Keratinocyte (primary cell): ENCODE measurements at regions not wholly inside any gene's neighbourhood (a gene's known extent, or its start where the extent isn't known, plus 50 kb on each side); places are given as distances from the start of the nearest gene placed in this dataset.

Experiments used
- DNase-seq: peaks from one replicate; pipeline ENCODE4 v3.0.0-alpha.2; 2011; ENCODE audit warnings: low read depth, missing footprints, low spot score
- FAIRE-seq: peaks from 2 replicates; lab custom pipeline; 2011; peaks lifted over from hg19 to GRCh38; lab: Jason Lieb, UNC
- H2AFZ ChIP-seq: 2 replicates; pipeline ENCODE4 v1.6.0; 2012; ENCODE audit warnings: low read length, control low read depth, inconsistent platforms; ENCODE audit not compliant: control insufficient read depth
- H3K27ac ChIP-seq: 2 replicates; pipeline ENCODE4 v1.5.1; 2011; ENCODE audit warnings: low read length; ENCODE audit not compliant: control insufficient read depth, insufficient read depth
- H3K27me3 ChIP-seq: 3 replicates; pipeline ENCODE4 v1.6.0; 2011; ENCODE audit warnings: low read length; ENCODE audit not compliant: control insufficient read depth, insufficient read depth; ENCODE audit errors: extremely low read depth
- H3K36me3 ChIP-seq, 2 experiments: 2 replicates in 1 of 2; 3 replicates in 1 of 2; pipeline ENCODE4 v1.5.1; 2011; ENCODE audit warnings: low read length in 2 of 2, mild to moderate bottlenecking in 1 of 2; ENCODE audit not compliant: control insufficient read depth in 2 of 2, insufficient read depth in 2 of 2; ENCODE audit errors: extremely low read depth in 1 of 2
- H3K4me1 ChIP-seq: 3 replicates; pipeline ENCODE4 v1.5.1; 2011; ENCODE audit warnings: low read length; ENCODE audit not compliant: control insufficient read depth, insufficient read depth; ENCODE audit errors: extremely low read depth
- H3K4me2 ChIP-seq: 3 replicates; pipeline ENCODE4 v1.6.0; 2011; ENCODE audit warnings: low read depth, low read length; ENCODE audit not compliant: control insufficient read depth, insufficient read depth; ENCODE audit errors: extremely low read depth
- H3K4me3 ChIP-seq, 3 experiments: fragments of 200-600 bp in 1 of 3; sonication (generic) in 1 of 3; 2 replicates in 2 of 3; 3 replicates in 1 of 3; pipeline ENCODE4 v1.5.1; 2011 to 2016; ENCODE audit warnings: low read length in 3 of 3, mild to moderate bottlenecking in 3 of 3, control low read depth in 2 of 3, inconsistent platforms in 1 of 3, low read depth in 1 of 3, mixed read lengths in 1 of 3, mixed run types in 1 of 3, moderate library complexity in 1 of 3; ENCODE audit not compliant: control insufficient read depth in 2 of 3, insufficient read depth in 2 of 3; ENCODE audit errors: extremely low read depth in 1 of 3
- H3K79me2 ChIP-seq: 2 replicates; pipeline ENCODE4 v1.6.0; 2012; ENCODE audit warnings: low read length; ENCODE audit not compliant: control insufficient read depth, insufficient read depth
- H3K9ac ChIP-seq: 3 replicates; pipeline ENCODE4 v1.6.0; 2011; ENCODE audit warnings: low read length; ENCODE audit not compliant: control insufficient read depth, insufficient read depth; ENCODE audit errors: extremely low read depth
- H3K9me1 ChIP-seq: 3 replicates; pipeline ENCODE4 v1.6.0; 2011; ENCODE audit warnings: low read length; ENCODE audit not compliant: control insufficient read depth, insufficient read depth; ENCODE audit errors: extremely low read depth
- H3K9me3 ChIP-seq: 2 replicates; pipeline ENCODE4 v1.5.1; 2012; ENCODE audit warnings: low read depth, low read length; ENCODE audit not compliant: control insufficient read depth
- H4K20me1 ChIP-seq: 3 replicates; pipeline ENCODE4 v1.6.0; 2011; ENCODE audit warnings: low read length; ENCODE audit not compliant: control insufficient read depth, insufficient read depth; ENCODE audit errors: extremely low read depth
- CTCF ChIP-seq, 3 experiments: IDR thresholded peaks in 1 of 3; conservative IDR thresholded peaks in 1 of 3; optimal IDR thresholded peaks in 1 of 3; 2 replicates in 2 of 3; 3 replicates in 1 of 3; pipeline versions ENCODE3 to v1.5.1; 2011; ENCODE audit warnings: low read length in 3 of 3, mild to moderate bottlenecking in 3 of 3, moderate library complexity in 2 of 3, control low read depth in 1 of 3, inconsistent platforms in 1 of 3; ENCODE audit not compliant: insufficient read depth in 2 of 3; ENCODE audit errors: extremely low read depth in 1 of 3
- EZH2 ChIP-seq: IDR thresholded peaks from one replicate; pipeline ENCODE4 v1.6.1; 2012; ENCODE audit warnings: inconsistent platforms, mild to moderate bottlenecking, low read length, moderate library complexity
- dilution Hi-C: fragments of 300-500 bp; cut with MboI; formaldehyde crosslinking; loops from one replicate; pipeline ENCODE4 v1.7.0; 2020; ENCODE audit warnings: low sequenced_read_pairs; ENCODE audit not compliant: extremely low pct_ligation_motif_present

DNA sequence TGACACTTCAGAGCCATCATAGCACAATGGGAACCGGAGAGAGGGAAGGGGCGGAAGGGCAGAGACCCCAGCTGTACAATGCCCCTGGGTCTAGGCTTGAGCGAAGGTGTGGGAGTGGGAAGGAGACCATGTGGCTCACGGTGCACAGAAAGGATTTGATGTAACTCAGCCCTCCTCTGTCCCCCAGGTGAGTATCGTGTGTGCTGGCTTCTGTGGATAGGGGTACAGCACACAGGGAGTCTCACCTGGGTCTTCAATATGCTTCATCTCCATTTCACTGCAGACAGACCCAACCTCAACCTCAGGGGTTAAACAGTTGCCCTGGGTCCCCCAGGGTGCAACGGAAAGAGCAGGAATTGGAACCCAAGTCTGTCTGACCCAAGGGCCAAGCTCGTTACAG lies 122.2 kb downstream of the CDH26 start:
- Histone ChIP-seq H3K9me1 (no peaks in the 10 kb centered on the region), H3K9me3 (no peaks in the 10 kb centered on the region), H3K36me3 (no peaks in the 10 kb centered on the region), H3K4me1 (peaks cover 6% of the 10 kb centered on the region), H3K27ac (no peak overlapping the region), H2AFZ (no peak overlapping the region), H3K79me2 (no peaks in the 10 kb centered on the region), H4K20me1 (peaks cover 11% of the 10 kb centered on the region), H3K4me3 (no peak overlapping the region), H3K9ac (no peak overlapping the region), H3K27me3 (peaks cover 31% of the 10 kb centered on the region), H3K4me2 (no peak overlapping the region)
- FAIRE-seq (no peak), DNase-seq (no peak)
- TF ChIP-seq EZH2 (no peak), CTCF (optimal IDR thresholded peaks at IDR 0.05 in 1 of 3, IDR thresholded peaks at IDR 0.05 in 1 of 3, conservative IDR thresholded peaks at IDR 0.05 in 1 of 3; ENCODE audit: extremely low read depth in 1 of 3, insufficient read depth in 2 of 3, low read length in 3 of 3) (no peak)
- dilution Hi-C loops, result no loop called here

DNA sequence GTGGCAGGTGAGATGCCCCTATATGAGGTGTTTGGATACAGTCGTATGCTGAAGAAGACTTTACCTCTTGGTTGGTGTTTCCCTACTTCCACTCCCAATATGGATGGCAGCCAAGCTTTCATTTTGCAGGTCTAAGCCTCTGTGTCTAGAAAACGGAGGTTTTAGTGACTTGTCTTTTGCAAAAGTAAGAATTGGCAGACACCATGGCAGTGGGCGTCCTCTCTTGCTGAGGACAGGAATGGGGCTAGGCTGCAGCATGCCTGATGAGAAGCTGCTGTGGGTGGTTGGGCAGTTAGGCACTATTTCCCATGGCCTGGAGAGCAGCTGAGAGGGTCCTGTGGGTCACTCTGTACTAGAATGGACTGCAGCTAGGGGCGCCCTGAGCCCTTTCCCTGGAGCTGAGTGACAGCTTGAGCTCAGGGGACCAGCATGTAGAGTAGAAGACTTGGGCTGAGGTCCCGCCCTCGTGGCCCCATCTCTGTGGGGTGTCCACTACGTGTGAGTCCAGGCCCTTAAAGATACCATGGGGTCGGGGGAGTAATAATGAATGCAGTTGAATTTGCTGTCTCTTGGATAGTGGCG lies 127.4 kb downstream of the CDH26 start:
- no peaks in the 10 kb centered on the region for H3K9me1 ChIP-seq
- dilution Hi-C loops, result no loop called here
- TF ChIP-seq CTCF (optimal IDR thresholded peaks at IDR 0.05 in 1 of 3, IDR thresholded peaks at IDR 0.05 in 1 of 3, conservative IDR thresholded peaks at IDR 0.05 in 1 of 3; ENCODE audit: extremely low read depth in 1 of 3, insufficient read depth in 2 of 3, low read length in 3 of 3), result no peak
- TF ChIP-seq EZH2, result no peak

More for the DNA sequence above, 127.4 kb downstream of the CDH26 start:
- no peak overlapping the region for H3K27ac ChIP-seq
- no peak overlapping the region for H3K9ac ChIP-seq
- H3K27me3 ChIP-seq, result peaks cover 63% of the 10 kb centered on the region
- no peak overlapping the region for H3K4me2 ChIP-seq
- no peak overlapping the region for H3K4me3 ChIP-seq
- no peaks in the 10 kb centered on the region for H4K20me1 ChIP-seq
- H3K36me3 ChIP-seq, result no peaks in the 10 kb centered on the region
- no peak overlapping the region for H2AFZ ChIP-seq
- H3K4me1 ChIP-seq, result no peaks in the 10 kb centered on the region
- H3K79me2 ChIP-seq, result no peaks in the 10 kb centered on the region
- H3K9me3 ChIP-seq, result no peaks in the 10 kb centered on the region
- no peak for FAIRE-seq
- no peak for DNase-seq
